Heart left ventricle (tissue), 16 donors: ENCODE measurements at regions not wholly inside any gene's neighbourhood (a gene's known extent, or its start where the extent isn't known, plus 50 kb on each side); places are given as distances from the start of the nearest gene placed in this dataset.

Source experiments
- ATAC-seq, 4 donors: fragments of 200-7000 bp; cut with Tn5 transposase; one replicate each; pipeline ENCODE4 v1.9.1; 2020 to 2022; ENCODE audit warnings: moderate library complexity in 4 of 4, mild to moderate bottlenecking in 3 of 4, moderate number of reproducible peaks in 1 of 4
- DNase-seq, 5 donors: peaks; one replicate each; pipeline ENCODE4 v3.0.0-alpha.2; 2020
- H3K27ac ChIP-seq, 12 donors: fragments of 200-600 bp; sonication (generic) in 4 of 12; one replicate each; pipeline versions ENCODE4 v1.5.0 to v1.8.0; 2016 to 2022; ENCODE audit warnings: mild to moderate bottlenecking in 2 of 12
- H3K27me3 ChIP-seq, 9 donors: fragments of 200-600 bp; sonication (generic) in 2 of 9; one replicate each; pipeline versions ENCODE4 v1.5.1 to v1.8.0; 2016 to 2022; ENCODE audit warnings: mild to moderate bottlenecking in 3 of 9
- H3K36me3 ChIP-seq, 9 donors: fragments of 200-600 bp; sonication (generic) in 2 of 9; one replicate each; pipeline versions ENCODE4 v1.5.0 to v1.8.0; 2018 to 2022; ENCODE audit warnings: mild to moderate bottlenecking in 2 of 9
- H3K4me1 ChIP-seq, 12 donors: fragments of 200-600 bp; sonication (generic) in 4 of 12; one replicate each; pipeline versions ENCODE4 v1.5.0 to v1.8.0; 2016 to 2022; ENCODE audit warnings: mild to moderate bottlenecking in 3 of 12
- H3K4me3 ChIP-seq, 12 donors: fragments of 200-600 bp; sonication (generic) in 4 of 12; one replicate each; pipeline versions ENCODE4 v1.5.0 to v1.8.0; 2017 to 2022; ENCODE audit warnings: mild to moderate bottlenecking in 9 of 12, moderate library complexity in 4 of 12
- H3K9me3 ChIP-seq, 12 donors: fragments of 200-600 bp; sonication (generic) in 4 of 12; one replicate each; pipeline versions ENCODE4 v1.5.0 to v1.8.0; 2016 to 2022; ENCODE audit warnings: mild to moderate bottlenecking in 1 of 12
- POLR2A ChIP-seq, 2 donors: fragments of 450-650 bp; IDR thresholded peaks; one replicate each; pipeline ENCODE4 v1.6.1; 2017; ENCODE audit warnings: antibody characterized with exemption in 2 of 2, mild to moderate bottlenecking in 2 of 2, moderate library complexity in 2 of 2
- WGBS, 4 donors: extraction: QIAGEN DNeasy Blood & Tissue Kit in 2 of 4; methylation state at CpG; one replicate each; pipeline versions ENCODE4 v1.1.5 to v1.1.7; 2013 to 2018; 5-methylcytosine and 5-hydroxymethylcytosine counted together
- intact Hi-C, 10 donors: fragments of 100-400 bp; cut with DNase I; formaldehyde crosslinking; loops; one replicate each; pipeline versions ENCODE4 v1.11.1 to v1.14.2; 2022
- TF ChIP-seq, protein P1 (sequence below), 12 donors: fragments of 200-600 bp; sonication (generic) in 4 of 12; IDR thresholded peaks; one replicate each; pipeline versions ENCODE4 v1.5.0 to v1.8.0; 2018 to 2022; ENCODE audit warnings: antibody characterized with exemption in 12 of 12, mild to moderate bottlenecking in 5 of 12
- donor health status: ischemic (EF 13 %, LVEDD 7.1; RV severe dilation, severe dysfunction).
- donor health status: healthy with polysubstance abuse.
- donor health status: DM: no; HTN: yes; CAD: no.
- donor health status: DM: no; HTN: no; CAD: no.
- donor health status: ischemic (EF 25% LVEDD 6.9; RV normal size, moderate dysfunction).
- donor health status: ischemic (EF 25% LVEDD 5.7; RV mildly dilated, moderate dysfunction).
- donor health status: healthy.
- donor health status: DM: yes; HTN: yes; CAD: no.
- donor health status: ischemic (EF 35%, LVEDD 5.7; RV mildly dilated, moderate dysfunction).
- donor health status: nonischemic (EF 11% LVEDD 7.7; RV severe dilation, severe dysfunction).
- donor health status: DM: yes; HTN: yes; CAD: no.
- donor health status: PGD.
- donor health status: ischemic (EF 29% LVEDD 5.4; RV normal size, mild dysfunction).
- donor health status: nonischemic (EF 23%, LVEDD 6.1; RV moderate dilation, normal function).

- no peak for ATAC-seq
- H3K27ac ChIP-seq: no peak overlapping the region
- no peaks in the 10 kb centered on the region for H3K27me3 ChIP-seq
- H3K36me3 ChIP-seq: no peaks in the 10 kb centered on the region
- 49 to 63% (median 57%) methylated on average over 5 of the region's 5 CpGs for WGBS, 4 donors
- intact Hi-C loops: loop anchor here in 1 of 10 donors (10.0 kb wide), 1 partner anchor 621 kb away; no protein-coding TSS in a partner anchor
- H3K4me3 ChIP-seq: no peak overlapping the region
- DNase-seq: no peak
- no peaks in the 10 kb centered on the region for H3K4me1 ChIP-seq
- no peaks in the 10 kb centered on the region for H3K9me3 ChIP-seq
- TF ChIP-seq, protein P1, sequence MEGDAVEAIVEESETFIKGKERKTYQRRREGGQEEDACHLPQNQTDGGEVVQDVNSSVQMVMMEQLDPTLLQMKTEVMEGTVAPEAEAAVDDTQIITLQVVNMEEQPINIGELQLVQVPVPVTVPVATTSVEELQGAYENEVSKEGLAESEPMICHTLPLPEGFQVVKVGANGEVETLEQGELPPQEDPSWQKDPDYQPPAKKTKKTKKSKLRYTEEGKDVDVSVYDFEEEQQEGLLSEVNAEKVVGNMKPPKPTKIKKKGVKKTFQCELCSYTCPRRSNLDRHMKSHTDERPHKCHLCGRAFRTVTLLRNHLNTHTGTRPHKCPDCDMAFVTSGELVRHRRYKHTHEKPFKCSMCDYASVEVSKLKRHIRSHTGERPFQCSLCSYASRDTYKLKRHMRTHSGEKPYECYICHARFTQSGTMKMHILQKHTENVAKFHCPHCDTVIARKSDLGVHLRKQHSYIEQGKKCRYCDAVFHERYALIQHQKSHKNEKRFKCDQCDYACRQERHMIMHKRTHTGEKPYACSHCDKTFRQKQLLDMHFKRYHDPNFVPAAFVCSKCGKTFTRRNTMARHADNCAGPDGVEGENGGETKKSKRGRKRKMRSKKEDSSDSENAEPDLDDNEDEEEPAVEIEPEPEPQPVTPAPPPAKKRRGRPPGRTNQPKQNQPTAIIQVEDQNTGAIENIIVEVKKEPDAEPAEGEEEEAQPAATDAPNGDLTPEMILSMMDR (IDR thresholded peaks at IDR 0.05): no peak
- TF ChIP-seq POLR2A (IDR thresholded peaks at IDR 0.05): no peak
These were observed 309.8 kb upstream of the RGMB start for GRCh38 chr5:98463676-98464075.

GRCh38 chr5:98464737-98465330 lies 308.6 kb upstream of the RGMB start:
- H3K9me3 ChIP-seq: no peaks in the 10 kb centered on the region
- no peaks in the 10 kb centered on the region for H3K36me3 ChIP-seq
- H3K4me3 ChIP-seq: no peak overlapping the region
- no peaks in the 10 kb centered on the region for H3K27me3 ChIP-seq
- WGBS, 4 donors: 65 to 81% (median 68%) methylated on average over 3 of the region's 3 CpGs
- H3K4me1 ChIP-seq: no peaks in the 10 kb centered on the region
- DNase-seq (no peak), ATAC-seq (no peak)
- TF ChIP-seq, protein P1 (IDR thresholded peaks at IDR 0.05): no peak
- TF ChIP-seq POLR2A (IDR thresholded peaks at IDR 0.05): no peak
- intact Hi-C loops: loop anchor here in 1 of 10 donors (10.0 kb wide), 1 partner anchor 620 kb away; no protein-coding TSS in a partner anchor
- H3K27ac ChIP-seq: no peak overlapping the region

- no peaks in the 10 kb centered on the region for H3K4me1 ChIP-seq
- ATAC-seq (no peak), DNase-seq (no peak)
- H3K36me3 ChIP-seq: no peaks in the 10 kb centered on the region
- H3K27me3 ChIP-seq: no peaks in the 10 kb centered on the region
- WGBS, 4 donors: 56 to 74% (median 60%) methylated on average over 4 of the region's 4 CpGs
- TF ChIP-seq, protein P1 (IDR thresholded peaks at IDR 0.05): no peak
- no peak for TF ChIP-seq POLR2A (IDR thresholded peaks at IDR 0.05)
- intact Hi-C loops: loop anchor here in 1 of 10 donors (10.0 kb wide), 1 partner anchor 616 kb away; no protein-coding TSS in a partner anchor
- H3K9me3 ChIP-seq: no peaks in the 10 kb centered on the region
- H3K4me3 ChIP-seq: no peak overlapping the region
- H3K27ac ChIP-seq: no peak overlapping the region
These were observed 305.1 kb upstream of the RGMB start for GRCh38 chr5:98468188-98468869.

DNA sequence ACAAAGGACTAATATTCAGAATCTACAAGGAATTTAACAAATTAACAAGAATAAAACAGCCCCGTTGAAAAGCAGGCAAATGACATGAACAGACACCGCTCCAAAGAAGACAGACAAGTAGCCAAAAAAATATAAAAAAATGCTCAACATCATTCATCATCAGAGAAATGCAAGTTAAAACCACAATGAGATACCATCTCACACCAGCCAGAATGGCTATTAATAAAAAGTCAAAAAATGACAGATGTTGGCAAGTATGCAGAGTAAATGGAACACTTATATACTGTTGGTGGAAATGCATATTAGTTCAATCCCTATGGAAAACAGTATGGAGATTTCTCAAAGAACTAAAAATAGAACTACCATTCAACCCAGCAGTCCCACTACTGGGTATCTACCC lies 302.7 kb upstream of the RGMB start:
- ATAC-seq (no peak), DNase-seq (no peak)
- WGBS, 4 donors: 84 to 93% (median 87%) methylated on average over 2 of the region's 2 CpGs
- H3K27me3 ChIP-seq: no peaks in the 10 kb centered on the region
- H3K9me3 ChIP-seq: no peaks in the 10 kb centered on the region
- no peaks in the 10 kb centered on the region for H3K36me3 ChIP-seq
- H3K27ac ChIP-seq: no peak overlapping the region
- no peaks in the 10 kb centered on the region for H3K4me1 ChIP-seq
- intact Hi-C loops: no loop called here
- TF ChIP-seq POLR2A (IDR thresholded peaks at IDR 0.05): no peak
- TF ChIP-seq, protein P1 (IDR thresholded peaks at IDR 0.05): no peak
- no peak overlapping the region for H3K4me3 ChIP-seq
